NCI-H526 (cell line): ENCODE measurements at regions not wholly inside any gene's neighbourhood (a gene's known extent, or its start where the extent isn't known, plus 50 kb on each side); places are given as distances from the start of the nearest gene placed in this dataset.
A peak's percentile ranks its signal among the peaks of the same experiment; 100 is the strongest.

ENCODE experiments used
- DNase-seq, 2 experiments: peaks; one replicate each; lab custom pipeline; 2025; lab: John Stamatoyannopoulos, UW

DNA sequence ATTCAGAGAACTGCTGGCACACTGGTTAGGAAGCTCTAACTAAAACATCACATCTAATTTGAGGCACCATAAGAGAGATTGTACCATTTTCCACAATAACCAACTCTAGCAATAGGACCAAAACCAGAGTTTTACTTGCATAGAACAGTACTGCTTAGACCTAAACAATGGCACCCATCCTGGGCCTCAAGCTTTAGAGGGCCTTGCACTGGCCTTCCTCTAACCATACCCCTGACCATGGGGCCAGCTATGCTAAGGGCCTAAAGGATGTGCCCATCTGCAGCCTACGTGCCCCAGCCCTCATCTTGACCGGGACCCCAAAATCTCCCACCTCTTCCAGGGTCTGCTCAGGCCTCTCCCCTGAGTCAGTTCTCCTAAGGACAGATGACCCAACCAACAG, 74.4 kb upstream of the ARHGAP32 start:
- DNase-seq = no peak

DNA sequence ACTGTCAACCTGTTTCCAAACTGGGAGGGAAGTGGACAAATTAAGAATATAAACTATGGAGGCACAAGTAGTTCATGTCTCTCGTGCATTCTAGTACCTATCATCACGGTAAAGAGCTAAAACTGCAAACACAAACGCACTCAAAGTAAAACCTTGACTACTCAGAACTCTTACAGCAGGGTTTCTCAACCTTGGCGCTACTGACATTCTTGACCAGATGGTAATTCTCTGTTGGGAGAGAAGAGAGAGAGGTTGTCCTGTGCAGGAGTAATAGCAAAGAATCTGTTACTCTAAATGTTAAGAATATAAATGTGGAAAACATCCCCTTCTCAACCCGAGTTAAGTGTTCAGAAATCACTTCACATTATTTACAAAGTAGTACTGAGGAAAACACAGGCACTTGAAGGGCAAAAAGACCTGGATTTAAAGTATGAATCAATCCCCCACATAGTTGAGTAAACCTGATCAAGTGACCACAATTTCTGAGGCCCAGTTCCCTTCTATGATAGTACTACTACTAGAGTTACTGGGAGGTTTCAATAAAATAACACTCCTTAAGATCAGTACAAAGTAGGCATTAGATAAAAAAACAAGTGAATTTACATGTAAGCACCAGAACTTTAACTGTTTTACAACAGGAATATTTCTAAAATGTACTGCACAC, 73.1 kb upstream of the ARHGAP32 start:
- DNase-seq = no peak

DNA sequence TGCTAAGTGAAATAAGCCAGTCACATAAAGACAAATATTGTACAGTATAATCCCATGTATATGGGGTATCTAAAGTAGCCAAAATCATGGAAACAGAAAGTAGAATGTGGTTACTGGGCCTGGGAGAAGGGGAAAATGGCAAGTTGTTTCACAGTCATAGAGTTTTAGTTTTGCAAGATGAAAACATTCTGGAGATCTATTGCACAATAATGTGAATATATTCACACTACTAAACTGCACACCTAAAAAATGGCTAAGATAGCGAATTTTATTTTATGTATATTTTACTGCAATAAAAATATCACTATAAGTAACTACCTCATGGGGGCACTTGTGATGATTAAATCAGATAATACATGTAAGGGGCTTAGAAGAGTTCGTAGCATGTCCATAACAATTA, 72.0 kb upstream of the ARHGAP32 start:
- DNase-seq = no peak

DNA sequence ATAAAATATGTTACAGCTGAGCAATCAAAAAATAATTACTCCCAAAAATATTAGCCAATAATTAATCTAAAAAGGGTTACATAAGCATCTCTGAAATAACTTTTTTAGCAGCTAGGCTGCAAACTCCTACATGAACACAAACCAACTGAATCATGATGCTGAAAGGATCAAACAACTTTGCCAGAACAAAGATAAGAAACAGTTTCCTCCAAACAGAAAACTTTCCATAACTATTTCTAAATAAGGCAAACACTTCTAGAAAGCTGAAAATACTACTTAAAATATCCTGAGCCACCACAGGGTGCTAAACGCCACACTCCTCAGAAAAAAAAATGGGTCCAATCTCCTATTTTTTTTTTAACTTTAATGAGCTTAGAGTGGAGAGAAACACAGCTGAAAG, 68.6 kb upstream of the ARHGAP32 start:
- no peak for DNase-seq

DNA sequence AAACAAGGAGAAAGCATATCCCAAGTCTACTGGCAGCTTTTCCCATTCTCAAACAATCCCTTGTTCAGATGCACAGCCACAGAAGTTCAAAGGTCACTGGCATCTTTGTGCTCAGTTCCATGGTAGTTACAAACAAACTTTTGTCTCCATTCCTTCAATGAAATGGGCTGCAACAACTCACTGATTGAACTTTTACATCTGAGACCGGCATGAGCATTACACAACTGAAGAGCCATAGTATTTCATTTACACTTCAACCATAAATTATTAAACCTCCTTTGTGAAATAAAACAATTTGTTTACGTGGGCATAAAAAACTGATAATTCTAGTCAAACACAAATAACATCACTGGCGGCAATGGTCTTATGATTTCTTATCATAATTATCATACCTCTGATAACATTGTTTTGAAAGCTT, 67.8 kb upstream of the ARHGAP32 start:
- peak in 1 of 2 experiments; percentile 31 for DNase-seq

DNA sequence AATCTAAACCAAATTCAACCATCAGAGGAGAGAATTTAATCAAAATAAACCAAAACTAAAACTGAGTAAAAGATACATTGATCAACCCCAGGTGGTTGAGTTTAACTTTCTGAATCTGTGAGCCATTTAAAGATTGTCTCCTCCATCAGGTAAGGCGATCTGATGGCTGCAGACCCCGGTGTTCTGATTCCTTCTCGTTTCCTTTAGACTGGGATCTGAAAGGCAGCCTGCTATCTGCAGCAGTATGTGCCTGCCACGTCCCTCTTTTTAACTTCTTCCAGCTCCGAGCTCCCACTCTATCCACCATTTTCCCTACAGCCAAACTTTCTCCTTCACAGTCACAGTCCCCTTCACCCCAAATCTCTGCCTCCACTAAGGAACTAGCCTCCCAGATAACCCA, 66.1 kb upstream of the ARHGAP32 start:
- no peak for DNase-seq

DNA sequence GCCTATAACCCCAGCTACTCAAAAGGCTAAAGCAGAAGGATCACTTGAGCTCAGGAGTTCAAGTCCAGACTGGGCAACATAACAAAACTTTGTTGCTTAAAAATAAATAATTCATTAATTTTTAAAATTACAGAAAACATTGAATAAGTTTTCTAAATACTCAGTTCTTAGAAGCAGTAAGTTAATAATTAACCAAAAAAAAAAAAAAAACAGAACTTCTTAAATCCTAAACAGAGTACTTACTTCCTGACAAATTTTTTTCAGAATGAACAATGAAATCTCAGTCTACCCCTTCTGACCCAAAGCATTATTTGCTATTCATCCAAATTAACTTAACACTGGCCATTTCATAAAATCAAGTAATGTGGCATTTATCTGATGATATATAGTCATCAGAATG, 65.4 kb upstream of the ARHGAP32 start:
- no peak for DNase-seq

DNA sequence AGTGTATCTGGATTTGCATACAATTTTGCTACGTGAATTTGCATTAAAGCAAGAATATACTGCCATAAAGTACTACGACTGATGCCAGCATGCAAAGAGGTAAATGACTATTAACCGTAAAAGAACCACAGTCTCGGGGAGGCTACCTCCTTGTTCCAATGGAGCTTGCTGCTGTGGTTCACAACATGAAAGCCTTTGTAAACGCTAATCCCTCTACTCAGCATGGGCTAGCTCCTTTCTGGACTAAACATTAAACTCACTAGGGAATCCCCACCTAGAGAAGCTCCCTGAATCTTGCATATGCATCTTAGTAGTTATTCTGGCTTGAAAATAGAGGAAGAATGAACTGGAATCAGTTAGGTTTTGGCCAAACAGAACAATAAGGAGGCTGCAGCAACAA, 60.5 kb upstream of the ARHGAP32 start:
- DNase-seq = peak; percentile 100

DNA sequence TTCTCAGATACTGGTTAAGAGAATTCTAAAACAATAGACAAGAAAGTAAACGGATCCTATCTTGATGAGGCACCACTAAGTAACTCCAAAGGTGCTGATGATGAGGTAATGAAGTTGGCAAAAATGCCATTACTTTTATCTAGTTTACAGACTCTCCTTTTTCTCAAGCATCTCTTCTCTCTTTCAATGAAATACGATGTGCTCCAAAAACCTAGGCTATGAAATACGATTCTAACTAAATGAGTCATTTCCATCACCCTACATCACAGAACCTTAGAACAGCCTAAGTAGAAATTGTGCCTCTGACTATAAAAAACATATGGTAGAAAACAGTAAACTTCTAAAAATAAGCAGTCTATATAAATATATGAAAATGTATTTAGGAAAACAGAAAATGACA, 58.9 kb upstream of the ARHGAP32 start:
- DNase-seq = peak in 1 of 2 experiments; percentile 51

DNA sequence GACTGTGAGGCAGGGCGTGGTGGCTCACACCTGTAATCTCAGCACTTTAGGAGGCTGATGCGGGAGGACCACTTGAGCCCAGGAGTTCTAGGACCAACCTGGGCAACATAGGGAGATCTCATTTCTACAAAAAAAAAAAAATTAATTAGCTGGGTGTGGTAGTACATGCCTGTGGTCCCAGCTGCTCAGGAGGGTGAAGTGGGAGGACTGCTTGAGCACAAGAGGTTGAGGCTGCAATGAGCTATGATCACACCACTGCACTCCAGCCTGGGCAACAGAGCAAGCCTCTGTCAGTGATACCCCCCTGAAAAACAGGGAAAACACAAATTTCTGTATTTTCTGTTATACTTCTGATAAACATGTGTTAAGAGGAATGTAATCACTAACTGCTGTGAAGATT, 57.8 kb upstream of the ARHGAP32 start:
- DNase-seq = peak in 1 of 2 experiments; percentile 48

DNA sequence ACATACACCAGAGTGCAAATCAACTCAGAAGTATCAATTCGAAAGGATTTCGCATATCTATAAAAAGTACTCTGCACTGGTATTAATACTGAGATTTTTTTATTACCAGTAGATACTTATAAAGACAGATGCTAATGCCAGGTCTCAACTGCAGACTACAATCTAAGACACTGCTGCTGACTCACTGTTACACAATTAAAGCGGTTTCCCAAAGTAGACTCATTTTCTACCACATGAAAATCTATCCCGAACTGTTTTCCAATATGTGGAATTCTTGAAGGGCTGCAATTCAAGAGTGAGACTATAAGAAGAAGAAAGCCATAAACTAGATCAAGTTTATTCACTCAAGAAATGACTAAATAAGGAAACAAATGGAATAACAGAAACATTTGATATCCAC, 57.2 kb upstream of the ARHGAP32 start:
- no peak for DNase-seq

DNA sequence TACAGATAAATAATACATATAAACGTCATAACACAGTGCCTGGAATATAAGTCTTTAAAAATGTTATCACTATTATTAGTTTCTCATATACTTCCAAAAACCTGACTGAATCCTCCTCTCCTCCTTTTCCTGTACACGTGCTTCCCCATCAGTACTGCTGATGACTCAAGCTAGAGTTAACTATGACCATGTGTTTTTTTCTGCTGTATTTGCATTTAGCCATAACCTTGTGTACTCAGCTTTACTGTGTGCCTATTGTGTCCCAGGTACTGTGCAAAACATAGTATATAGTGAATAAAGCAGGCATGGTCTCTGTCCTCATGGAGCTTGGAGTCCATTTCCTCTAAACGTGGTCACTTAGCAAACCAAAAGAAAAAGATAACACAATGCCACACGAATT, 56.5 kb upstream of the ARHGAP32 start:
- peak; percentile 89 to 90 for DNase-seq

DNA sequence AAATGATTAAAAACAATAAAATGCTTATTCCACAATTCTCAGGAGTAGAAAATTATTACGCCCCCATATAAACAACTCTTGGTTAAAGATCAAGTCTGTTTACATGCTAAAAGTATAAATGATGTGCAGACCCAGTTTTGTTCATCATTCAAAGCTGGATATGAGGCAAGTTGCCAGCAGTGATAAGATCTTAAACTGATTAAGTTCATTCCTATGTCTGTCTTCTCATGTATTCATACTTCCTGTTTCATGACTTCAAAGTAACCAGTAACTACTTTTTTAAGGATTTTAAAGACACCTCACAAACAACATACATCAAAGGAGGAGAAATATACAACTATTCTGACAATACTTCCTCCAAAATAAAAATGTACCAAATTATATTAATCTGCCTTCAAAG, 55.0 kb upstream of the ARHGAP32 start:
- no peak for DNase-seq

DNA sequence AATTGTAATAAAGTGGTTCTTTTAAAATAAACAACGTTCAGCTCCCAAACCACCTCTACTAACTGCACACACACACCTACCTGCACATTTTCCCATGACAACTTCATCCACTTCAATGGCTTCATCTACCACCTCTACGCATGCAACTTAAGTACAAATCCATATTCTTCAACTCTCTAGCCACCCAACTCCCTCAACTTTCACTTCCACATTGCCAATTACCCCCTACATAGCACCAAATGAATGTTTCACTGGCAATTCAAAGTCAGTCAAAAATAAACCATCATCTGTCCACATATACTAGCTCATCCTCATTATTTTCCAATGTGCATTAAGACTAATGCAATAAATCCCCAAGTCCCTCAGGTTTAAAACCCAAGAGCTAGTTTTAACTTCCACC, 50.7 kb upstream of the ARHGAP32 start:
- DNase-seq = no peak
